OCI-M1 (cell line): ENCODE measurements at regions not wholly inside any gene's neighbourhood (a gene's known extent, or its start where the extent isn't known, plus 50 kb on each side); places are given as distances from the start of the nearest gene placed in this dataset.
"Not testable (repeated sequence)": the region's sequence is repeated elsewhere in the genome, so short reads cannot be mapped to it uniquely, and the experiment has no call there.

ENCODE experiments used
- DNase-seq: peaks from one replicate; lab custom pipeline; 2025; lab: John Stamatoyannopoulos, UW

GRCh38 chr5:87198010-87198409 lies 69.7 kb upstream of the RASA1 start:
- DNase-seq = no peak

- not testable (repeated sequence) for DNase-seq
Measured at GRCh38 chr5:87199246-87199645, 68.4 kb upstream of the RASA1 start.

- DNase-seq = not testable (repeated sequence)
Measured at GRCh38 chr5:87199704-87200103, 68.0 kb upstream of the RASA1 start.

- DNase-seq = no peak
Measured at GRCh38 chr5:87210076-87210475, 57.6 kb upstream of the RASA1 start.

- no peak for DNase-seq
Measured at GRCh38 chr5:87210743-87211142, 56.9 kb upstream of the RASA1 start.

GRCh38 chr5:87211676-87212075 lies 56.0 kb upstream of the RASA1 start:
- no peak for DNase-seq

GRCh38 chr5:87212183-87212582 lies 55.5 kb upstream of the RASA1 start:
- not testable (repeated sequence) for DNase-seq

- not testable (repeated sequence) for DNase-seq
Measured at GRCh38 chr5:87217480-87217879, 50.2 kb upstream of the RASA1 start.
